ENCODE measurements at regions not wholly inside any gene's neighbourhood (a gene's known extent, or its start where the extent isn't known, plus 50 kb on each side); places are given as distances from the start of the nearest gene placed in this dataset.

- Histone ChIP-seq H3K9me3 (replicated peaks in 1 of 2; ENCODE audit: control insufficient read depth in 1 of 2, insufficient read depth in 1 of 2, low read length in 2 of 2) (no peaks in the 10 kb centered on the region), H2AFZ (ENCODE audit: insufficient read depth, low read depth, low read length, poor library complexity, severe bottlenecking) (no peak overlapping the region), H3K36me3 (replicated peaks in 1 of 2; ENCODE audit: control insufficient read depth in 1 of 2, insufficient read depth in 2 of 2, low read length in 2 of 2) (no peaks in the 10 kb centered on the region), H3K79me2 (ENCODE audit: insufficient read depth, low read length) (no peaks in the 10 kb centered on the region), H3K4me3 (replicated peaks in 1 of 3; ENCODE audit: low read depth in 2 of 3, low read length in 3 of 3) (no peak overlapping the region), H3K4me2 (replicated peaks; ENCODE audit: extremely low read depth, low read length, poor library complexity, severe bottlenecking) (no peak overlapping the region), H3K27ac (ENCODE audit: low read depth in 1 of 2, low read length in 2 of 2) (no peak overlapping the region), H3K27me3 (ENCODE audit: control insufficient read depth in 2 of 2, insufficient read depth in 2 of 2, low read length in 2 of 2) (no peaks in the 10 kb centered on the region), H4K20me1 (ENCODE audit: insufficient read depth, low read length) (no peaks in the 10 kb centered on the region), H3K9ac (ENCODE audit: insufficient read depth, low read length, poor library complexity, severe bottlenecking) (no peak overlapping the region), H3K4me1 (ENCODE audit: control insufficient read depth in 1 of 2, insufficient read depth in 2 of 2, low read length in 2 of 2) (no peaks in the 10 kb centered on the region)
- Mint-ChIP-seq H3K9me3 (peaks cover 0 to 12% (median 5%) of the 10 kb centered on the region in 7 donors), H3K4me3 (no peak overlapping the region), H3K27me3 (ENCODE audit: low read depth in 3 of 3) (peaks cover 0 to 3% (median 0%) of the 10 kb centered on the region in 3 donors), H3K27ac (no peak overlapping the region), H3K4me1 (no peaks in the 10 kb centered on the region), H3K36me3 (no peaks in the 10 kb centered on the region)
- WGBS (ENCODE audit: insufficient coverage) = no CpG with 5 or more reads among the region's 1 CpG
- TF ChIP-seq, protein P1, sequence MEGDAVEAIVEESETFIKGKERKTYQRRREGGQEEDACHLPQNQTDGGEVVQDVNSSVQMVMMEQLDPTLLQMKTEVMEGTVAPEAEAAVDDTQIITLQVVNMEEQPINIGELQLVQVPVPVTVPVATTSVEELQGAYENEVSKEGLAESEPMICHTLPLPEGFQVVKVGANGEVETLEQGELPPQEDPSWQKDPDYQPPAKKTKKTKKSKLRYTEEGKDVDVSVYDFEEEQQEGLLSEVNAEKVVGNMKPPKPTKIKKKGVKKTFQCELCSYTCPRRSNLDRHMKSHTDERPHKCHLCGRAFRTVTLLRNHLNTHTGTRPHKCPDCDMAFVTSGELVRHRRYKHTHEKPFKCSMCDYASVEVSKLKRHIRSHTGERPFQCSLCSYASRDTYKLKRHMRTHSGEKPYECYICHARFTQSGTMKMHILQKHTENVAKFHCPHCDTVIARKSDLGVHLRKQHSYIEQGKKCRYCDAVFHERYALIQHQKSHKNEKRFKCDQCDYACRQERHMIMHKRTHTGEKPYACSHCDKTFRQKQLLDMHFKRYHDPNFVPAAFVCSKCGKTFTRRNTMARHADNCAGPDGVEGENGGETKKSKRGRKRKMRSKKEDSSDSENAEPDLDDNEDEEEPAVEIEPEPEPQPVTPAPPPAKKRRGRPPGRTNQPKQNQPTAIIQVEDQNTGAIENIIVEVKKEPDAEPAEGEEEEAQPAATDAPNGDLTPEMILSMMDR (IDR thresholded peaks at IDR 0.05) = no peak
- intact Hi-C loops (cut with micrococcal nuclease) = no loop called here
- no peak for DNase-seq
Observed at GRCh38 chr5:143908959-143909358, 97.0 kb downstream of the HMHB1 start.

DNA sequence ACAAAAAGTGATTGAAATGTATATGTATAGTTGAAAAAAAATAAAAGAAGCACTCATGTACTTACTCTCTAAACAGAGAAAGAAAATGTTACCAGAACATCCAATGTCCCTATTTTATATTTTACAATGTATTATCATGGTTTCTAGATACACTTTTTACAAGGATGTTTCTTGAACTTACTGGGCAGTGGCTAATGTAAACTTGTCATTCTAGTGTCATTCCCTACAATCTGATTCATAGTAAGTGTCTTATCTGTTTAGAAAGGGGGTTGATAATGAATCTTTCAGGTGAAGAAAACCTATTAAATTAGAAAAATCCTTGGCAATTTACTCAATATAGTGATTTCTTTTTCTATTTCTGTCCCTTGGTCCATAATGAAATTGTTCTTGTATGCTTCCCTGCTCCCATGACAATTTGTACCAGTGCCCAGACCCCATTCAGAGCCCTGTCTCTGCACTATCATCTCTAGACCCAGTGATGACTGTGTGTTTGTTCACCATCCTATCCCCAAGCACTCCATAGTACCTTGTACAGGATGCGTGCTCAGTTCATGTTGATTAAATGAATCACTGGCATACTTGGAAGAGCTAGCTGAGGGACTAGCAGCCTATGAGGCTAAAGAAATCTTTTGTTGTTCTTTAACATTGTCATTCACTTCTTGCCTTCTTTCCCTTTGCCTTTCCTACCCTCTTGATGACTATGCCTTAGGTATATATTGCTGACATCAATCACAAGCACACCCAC lies 101.2 kb downstream of the HMHB1 start:
- Histone ChIP-seq H3K4me3 (replicated peaks in 1 of 3; ENCODE audit: low read depth in 2 of 3, low read length in 3 of 3) (no peak overlapping the region), H3K27ac (ENCODE audit: low read depth in 1 of 2, low read length in 2 of 2) (no peak overlapping the region), H3K4me1 (ENCODE audit: control insufficient read depth in 1 of 2, insufficient read depth in 2 of 2, low read length in 2 of 2) (no peaks in the 10 kb centered on the region), H3K27me3 (ENCODE audit: control insufficient read depth in 2 of 2, insufficient read depth in 2 of 2, low read length in 2 of 2) (no peaks in the 10 kb centered on the region), H3K36me3 (replicated peaks in 1 of 2; ENCODE audit: control insufficient read depth in 1 of 2, insufficient read depth in 2 of 2, low read length in 2 of 2) (no peaks in the 10 kb centered on the region), H3K79me2 (ENCODE audit: insufficient read depth, low read length) (no peaks in the 10 kb centered on the region), H2AFZ (ENCODE audit: insufficient read depth, low read depth, low read length, poor library complexity, severe bottlenecking) (no peak overlapping the region), H3K9me3 (replicated peaks in 1 of 2; ENCODE audit: control insufficient read depth in 1 of 2, insufficient read depth in 1 of 2, low read length in 2 of 2) (no peaks in the 10 kb centered on the region), H4K20me1 (ENCODE audit: insufficient read depth, low read length) (no peaks in the 10 kb centered on the region), H3K4me2 (replicated peaks; ENCODE audit: extremely low read depth, low read length, poor library complexity, severe bottlenecking) (no peak overlapping the region), H3K9ac (ENCODE audit: insufficient read depth, low read length, poor library complexity, severe bottlenecking) (no peak overlapping the region)
- no peak overlapping the region for H3K27ac Mint-ChIP-seq
- TF ChIP-seq, protein P1 (IDR thresholded peaks at IDR 0.05) = no peak
- no peaks in the 10 kb centered on the region for H3K4me1 Mint-ChIP-seq
- H3K27me3 Mint-ChIP-seq (ENCODE audit: low read depth in 3 of 3) = peaks cover 3 to 4% (median 3%) of the 10 kb centered on the region in 3 donors
- H3K4me3 Mint-ChIP-seq = no peak overlapping the region
- intact Hi-C loops (cut with micrococcal nuclease) = no loop called here
- DNase-seq = no peak
- WGBS (ENCODE audit: insufficient coverage) = no CpG with 5 or more reads among the region's 1 CpG
- peaks cover 0 to 5% (median 2%) of the 10 kb centered on the region in 7 donors for H3K9me3 Mint-ChIP-seq
- no peaks in the 10 kb centered on the region for H3K36me3 Mint-ChIP-seq
